Esophagus squamous epithelium (tissue), 4 donors: ENCODE measurements at regions not wholly inside any gene's neighbourhood (a gene's known extent, or its start where the extent isn't known, plus 50 kb on each side); places are given as distances from the start of the nearest gene placed in this dataset.

Experiments
- CTCF ChIP-seq, 6 experiments: fragments of 450-650 bp in 4 of 6; fragments of 200-600 bp in 2 of 6; sonication (generic) in 2 of 6; IDR thresholded peaks; one replicate each; pipeline ENCODE4 v1.5.1; 2016 to 2019; ENCODE audit warnings: antibody characterized with exemption in 6 of 6, mild to moderate bottlenecking in 4 of 6, moderate library complexity in 4 of 6
- POLR2A ChIP-seq, 4 donors: fragments of 450-650 bp; IDR thresholded peaks; one replicate each; pipeline ENCODE4 v1.6.1; 2017; ENCODE audit warnings: antibody characterized with exemption in 4 of 4, mild to moderate bottlenecking in 4 of 4, moderate library complexity in 3 of 4

- TF ChIP-seq CTCF (IDR thresholded peaks at IDR 0.05) (no peak), POLR2A (IDR thresholded peaks at IDR 0.05) (no peak)
Observed at GRCh38 chr1:233802611-233803010, 101.9 kb upstream of the SLC35F3 start.
